IMR-90 (cell line): ENCODE measurements at regions not wholly inside any gene's neighbourhood (a gene's known extent, or its start where the extent isn't known, plus 50 kb on each side); places are given as distances from the start of the nearest gene placed in this dataset.

Source experiments
- ATAC-seq: fragments of 200-7000 bp; cut with Tn5 transposase; 2 replicates; pipeline ENCODE4 v1.9.1; 2020; ENCODE audit warnings: low read depth, mild to moderate bottlenecking, moderate library complexity
- BruUV-seq: library from RNA; stranded (reverse); fragments of 400-500 nt; replicated peaks from 2 replicates; lab custom pipeline; 2021; lab: Mats Ljungman, UMichigan
- CTCF ChIA-PET: fragments of 300-600 bp; formaldehyde crosslinking; extraction: SDS; loops from one replicate; lab custom pipeline; 2021; ENCODE audit warnings: antibody characterized with exemption; lab: Yijun Ruan, JAX
- POLR2A ChIA-PET: fragments of 300-600 bp; sonication (Branson Sonifier 250); formaldehyde crosslinking; loops from one replicate; lab custom pipeline; 2022; ENCODE audit warnings: antibody characterized with exemption; ENCODE audit not compliant: unreplicated experiment; lab: Charles Lee
- DNase-seq: peaks from one replicate; pipeline ENCODE4 v3.0.0; 2013
- H2AFZ ChIP-seq: replicated peaks from 2 replicates; pipeline ENCODE3; 2013; ENCODE audit warnings: low read length, mild to moderate bottlenecking; ENCODE audit not compliant: poor library complexity
- H2AK5ac ChIP-seq: 2 replicates; pipeline ENCODE4 v1.6.1; 2013; ENCODE audit warnings: low read depth, low read length, inconsistent platforms
- H2AK9ac ChIP-seq: replicated peaks from 2 replicates; pipeline ENCODE3; 2013; ENCODE audit warnings: mild to moderate bottlenecking, low read depth, low read length, moderate library complexity; ENCODE audit not compliant: poor library complexity
- H2BK120ac ChIP-seq: 2 replicates; pipeline ENCODE4 v1.6.1; 2013; ENCODE audit warnings: low read depth, low read length, inconsistent platforms
- H2BK15ac ChIP-seq: 3 replicates; pipeline ENCODE4 v1.6.1; 2013; ENCODE audit warnings: low read depth, low read length, inconsistent platforms
- H2BK20ac ChIP-seq: 2 replicates; pipeline ENCODE4 v1.6.1; 2013; ENCODE audit warnings: low read depth, mild to moderate bottlenecking, inconsistent platforms, low read length, moderate library complexity
- H2BK5ac ChIP-seq: 2 replicates; pipeline ENCODE4 v1.6.1; 2013; ENCODE audit warnings: mild to moderate bottlenecking, low read depth, low read length, inconsistent platforms; ENCODE audit not compliant: poor library complexity, severe bottlenecking
- H3K14ac ChIP-seq: replicated peaks from 2 replicates; pipeline ENCODE4 v1.6.1; 2013; ENCODE audit warnings: low read depth, low read length, inconsistent platforms
- H3K18ac ChIP-seq: 2 replicates; pipeline ENCODE4 v1.6.1; 2013; ENCODE audit warnings: low read depth, low read length, control low read depth
- H3K23ac ChIP-seq: 2 replicates; pipeline ENCODE4 v1.6.1; 2013; ENCODE audit warnings: low read depth, low read length, inconsistent platforms
- H3K27ac ChIP-seq: 2 replicates; pipeline ENCODE4 v1.5.1; 2013; ENCODE audit warnings: mild to moderate bottlenecking, control low read depth, low read length; ENCODE audit not compliant: insufficient read depth
- H3K27me3 ChIP-seq: 2 replicates; pipeline ENCODE4 v1.6.1; 2013; ENCODE audit warnings: low read length; ENCODE audit not compliant: control insufficient read depth, insufficient read depth
- H3K36me3 ChIP-seq: 2 replicates; pipeline ENCODE4 v1.6.1; 2013; ENCODE audit warnings: low read length, mixed read lengths; ENCODE audit not compliant: control insufficient read depth, insufficient read depth
- H3K4ac ChIP-seq: 2 replicates; pipeline ENCODE4 v1.6.1; 2013; ENCODE audit warnings: low read depth, low read length, inconsistent platforms
- H3K4me1 ChIP-seq: 2 replicates; pipeline ENCODE4 v1.6.1; 2013; ENCODE audit warnings: low read length, mixed read lengths; ENCODE audit not compliant: control insufficient read depth, insufficient read depth
- H3K4me2 ChIP-seq: 2 replicates; pipeline ENCODE4 v1.6.1; 2013; ENCODE audit warnings: low read depth, mild to moderate bottlenecking, control low read depth, low read length, moderate library complexity
- H3K4me3 ChIP-seq: 2 replicates; pipeline ENCODE4 v1.5.1; 2013; ENCODE audit warnings: low read depth, mild to moderate bottlenecking, control low read depth, low read length, moderate library complexity; ENCODE audit not compliant: insufficient read depth
- H3K56ac ChIP-seq: 2 replicates; pipeline ENCODE4 v1.6.1; 2013; ENCODE audit warnings: low read length, inconsistent platforms; ENCODE audit not compliant: insufficient read depth; ENCODE audit errors: extremely low read depth
- H3K79me1 ChIP-seq, 2 experiments: 2 replicates each; pipeline ENCODE4 v1.6.1; 2013; ENCODE audit warnings: low read length in 2 of 2, inconsistent platforms in 1 of 2, low read depth in 1 of 2
- H3K9ac ChIP-seq: 2 replicates; pipeline ENCODE4 v1.6.1; 2013; ENCODE audit warnings: low read depth, low read length, control low read depth
- H3K9me1 ChIP-seq: 2 replicates; pipeline ENCODE4 v1.6.1; 2013; ENCODE audit warnings: low read length, inconsistent platforms; ENCODE audit not compliant: insufficient read depth
- H3K9me3 ChIP-seq: 2 replicates; pipeline ENCODE4 v1.6.1; 2013; ENCODE audit warnings: low read length; ENCODE audit not compliant: control insufficient read depth, insufficient read depth
- H4K20me1 ChIP-seq: 2 replicates; pipeline ENCODE4 v1.6.1; 2013; ENCODE audit warnings: low read length, inconsistent platforms; ENCODE audit not compliant: insufficient read depth
- H4K5ac ChIP-seq: 2 replicates; pipeline ENCODE4 v1.6.1; 2013; ENCODE audit warnings: mild to moderate bottlenecking, low read depth, low read length, control low read depth
- H4K8ac ChIP-seq, 2 experiments: 2 replicates each; pipeline ENCODE4 v1.6.1; 2013; ENCODE audit warnings: low read depth in 2 of 2, low read length in 2 of 2, control low read depth in 1 of 2, inconsistent platforms in 1 of 2
- H4K91ac ChIP-seq: 2 replicates; pipeline ENCODE4 v1.6.1; 2013; ENCODE audit warnings: low read depth, low read length, inconsistent platforms; ENCODE audit not compliant: insufficient read depth
- CEBPB ChIP-seq: IDR thresholded peaks from 2 replicates; pipeline ENCODE4 v1.6.1; 2012; ENCODE audit warnings: low read depth, low read length, improper control_type of control experiment
- CHD1 ChIP-seq: IDR thresholded peaks from 2 replicates; pipeline ENCODE4 v1.6.1; 2012; ENCODE audit warnings: low read depth, low read length, improper control_type of control experiment
- MAFK ChIP-seq: IDR thresholded peaks from 2 replicates; pipeline ENCODE4 v1.6.1; 2012; ENCODE audit warnings: low read depth, low read length, improper control_type of control experiment
- MAZ ChIP-seq: IDR thresholded peaks from 2 replicates; pipeline ENCODE4 v1.6.1; 2012; ENCODE audit warnings: low read depth, mild to moderate bottlenecking, low read length, improper control_type of control experiment, moderate library complexity, borderline replicate concordance
- MXI1 ChIP-seq: IDR thresholded peaks from 2 replicates; pipeline ENCODE4 v1.6.1; 2012; ENCODE audit warnings: low read depth, mild to moderate bottlenecking, low read length, moderate library complexity, borderline replicate concordance
- NFE2L2 ChIP-seq: fragments of 150-350 bp; IDR thresholded peaks from 2 replicates; pipeline ENCODE4 v1.6.1; 2016; ENCODE audit warnings: low read depth, mild to moderate bottlenecking, low read length
- POLR2A ChIP-seq: IDR thresholded peaks from 2 replicates; pipeline ENCODE4 v1.6.1; 2012; ENCODE audit warnings: mild to moderate bottlenecking, low read depth, low read length
- RCOR1 ChIP-seq: IDR thresholded peaks from 2 replicates; pipeline ENCODE4 v1.6.1; 2012; ENCODE audit warnings: mild to moderate bottlenecking, low read length, improper control_type of control experiment; ENCODE audit not compliant: insufficient replicate concordance
- RFX5 ChIP-seq: IDR thresholded peaks from 2 replicates; pipeline ENCODE4 v1.8.0; 2012; ENCODE audit warnings: low read depth, mild to moderate bottlenecking, low read length, moderate library complexity
- SMC3 ChIP-seq: fragments of 150-350 bp; IDR thresholded peaks from 2 replicates; pipeline ENCODE4 v1.6.1; 2016; ENCODE audit warnings: low read depth, mild to moderate bottlenecking, antibody characterized with exemption, low read length, moderate library complexity
- whole genome bisulfite sequencing, 2 experiments: methylation state at CpG; one replicate each; pipeline versions ENCODE4 v1.1.5 to v1.1.7; 2013; ENCODE audit warnings: missing lambda C conversion rate in 2 of 2; ENCODE audit not compliant: insufficient read length in 1 of 2; ENCODE audit errors: extremely low coverage in 2 of 2; 5-methylcytosine and 5-hydroxymethylcytosine counted together
- dilution Hi-C: fragments of 300-500 bp; cut with HindIII; formaldehyde crosslinking; loops from one replicate; pipeline ENCODE4 v1.14.3; 2018; ENCODE audit warnings: low sequenced_read_pairs; ENCODE audit not compliant: unreplicated experiment
- in situ Hi-C: fragments of 300-500 bp; cut with MboI; formaldehyde crosslinking; loops from 3 replicates; pipeline ENCODE4 v1.14.3; 2019; ENCODE audit warnings: low sequenced_read_pairs, inconsistent platforms, mixed read lengths
- intact Hi-C: fragments of 100-400 bp; cut with micrococcal nuclease; formaldehyde crosslinking; loops from 2 replicates; pipeline ENCODE4 v1.10.0; 2022
- TF ChIP-seq, protein P1 (sequence below): fragments of 150-350 bp; IDR thresholded peaks from 2 replicates; pipeline ENCODE4 v1.6.1; 2016; ENCODE audit warnings: low read depth, mild to moderate bottlenecking, low read length, moderate library complexity, borderline replicate concordance
- TF ChIP-seq, protein P2 (sequence below): conservative IDR thresholded peaks from 2 replicates; pipeline ENCODE4 v1.5.1; 2012; ENCODE audit warnings: mild to moderate bottlenecking, low read depth, low read length, improper control_type of control experiment

DNA sequence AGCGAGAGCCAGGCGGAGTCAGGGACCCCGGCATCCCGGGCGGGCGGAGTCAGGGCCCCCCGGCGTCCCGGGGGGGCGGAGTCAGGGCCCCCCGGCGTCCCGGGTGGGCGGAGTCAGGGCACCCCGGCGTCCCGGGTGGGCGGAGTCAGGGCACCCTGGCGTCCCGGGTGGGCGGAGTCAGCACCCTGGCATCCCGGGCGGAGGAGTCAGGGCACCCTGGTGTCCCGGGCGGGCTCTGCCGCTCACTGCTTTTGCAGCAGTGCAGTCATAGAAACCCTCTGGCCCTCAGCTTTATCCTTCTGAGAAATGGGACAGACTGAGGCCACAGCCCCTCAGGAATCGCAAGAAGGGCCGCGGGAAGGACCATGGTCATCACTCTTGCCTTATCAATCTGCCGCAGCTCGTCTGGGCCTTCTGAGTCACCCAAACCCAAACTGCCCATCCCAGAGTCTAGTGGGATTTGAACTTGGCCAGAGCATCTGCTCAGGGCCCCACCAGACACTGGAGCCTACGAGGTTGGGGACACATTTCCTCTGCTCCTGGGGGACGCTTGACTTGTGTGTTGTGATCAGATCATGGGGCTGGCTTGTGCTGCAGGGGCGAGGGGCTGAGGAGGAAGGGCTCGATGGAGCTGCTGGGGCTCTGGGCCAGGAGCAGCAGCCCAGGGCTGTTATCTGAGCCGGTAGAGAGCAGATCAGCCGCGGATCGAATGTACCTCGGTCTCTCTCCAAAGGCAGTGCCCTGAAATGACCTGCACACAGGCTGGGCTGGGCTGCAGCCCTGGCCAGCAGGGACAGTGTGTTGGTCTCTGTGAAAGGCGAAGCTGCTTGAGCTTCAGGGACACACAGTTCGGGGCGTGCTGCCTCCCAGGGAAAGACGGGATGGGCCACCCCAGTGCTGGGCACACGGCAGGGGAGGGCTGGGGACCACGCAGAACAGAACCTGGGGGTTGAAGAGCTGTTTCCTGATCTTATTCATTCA, 290.1 kb upstream of the HDAC4 start:
- Histone ChIP-seq H4K5ac (no peak overlapping the region), H3K9ac (no peak overlapping the region), H2AK9ac (no peak overlapping the region), H3K4me1 (no peaks in the 10 kb centered on the region), H3K18ac (no peak overlapping the region), H3K36me3 (no peaks in the 10 kb centered on the region), H3K9me3 (peaks cover 16% of the 10 kb centered on the region), H3K79me1 (no peaks in the 10 kb centered on the region), H3K9me1 (no peaks in the 10 kb centered on the region), H3K4me2 (no peak overlapping the region), H3K4ac (no peak overlapping the region), H2AK5ac (no peak overlapping the region), H3K4me3 (no peak overlapping the region), H3K23ac (no peak overlapping the region), H4K8ac (no peak overlapping the region), H4K91ac (no peak overlapping the region), H3K27ac (no peak overlapping the region), H2AFZ (peak overlapping the region; percentile 23), H3K27me3 (no peaks in the 10 kb centered on the region), H3K56ac (no peak overlapping the region), H2BK20ac (no peak overlapping the region), H2BK120ac (no peak overlapping the region), H2BK5ac (no peak overlapping the region), H3K14ac (no peak overlapping the region), H4K20me1 (no peaks in the 10 kb centered on the region), H2BK15ac (no peak overlapping the region)
- 62% methylated on average over 10 of the region's 46 CpGs; no CpG with 5 or more reads in 1 of the 2 experiments for WGBS, 2 experiments
- no peak for ATAC-seq
- DNase-seq = no peak
- no TSS peak for BruUV-seq
- intact Hi-C loops = no loop called here
- in situ Hi-C loops = no loop called here
- POLR2A ChIA-PET = no interaction called here
- no peak for TF ChIP-seq RFX5
- TF ChIP-seq SMC3 = no peak
- no peak for TF ChIP-seq CHD1
- TF ChIP-seq CEBPB = no peak
- TF ChIP-seq MAFK = no peak
- TF ChIP-seq MXI1 = no peak
- TF ChIP-seq, protein P1, sequence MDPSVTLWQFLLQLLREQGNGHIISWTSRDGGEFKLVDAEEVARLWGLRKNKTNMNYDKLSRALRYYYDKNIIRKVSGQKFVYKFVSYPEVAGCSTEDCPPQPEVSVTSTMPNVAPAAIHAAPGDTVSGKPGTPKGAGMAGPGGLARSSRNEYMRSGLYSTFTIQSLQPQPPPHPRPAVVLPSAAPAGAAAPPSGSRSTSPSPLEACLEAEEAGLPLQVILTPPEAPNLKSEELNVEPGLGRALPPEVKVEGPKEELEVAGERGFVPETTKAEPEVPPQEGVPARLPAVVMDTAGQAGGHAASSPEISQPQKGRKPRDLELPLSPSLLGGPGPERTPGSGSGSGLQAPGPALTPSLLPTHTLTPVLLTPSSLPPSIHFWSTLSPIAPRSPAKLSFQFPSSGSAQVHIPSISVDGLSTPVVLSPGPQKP = no peak
- TF ChIP-seq RCOR1 = no peak
- TF ChIP-seq NFE2L2 = no peak
- TF ChIP-seq POLR2A = no peak
- TF ChIP-seq, protein P2, sequence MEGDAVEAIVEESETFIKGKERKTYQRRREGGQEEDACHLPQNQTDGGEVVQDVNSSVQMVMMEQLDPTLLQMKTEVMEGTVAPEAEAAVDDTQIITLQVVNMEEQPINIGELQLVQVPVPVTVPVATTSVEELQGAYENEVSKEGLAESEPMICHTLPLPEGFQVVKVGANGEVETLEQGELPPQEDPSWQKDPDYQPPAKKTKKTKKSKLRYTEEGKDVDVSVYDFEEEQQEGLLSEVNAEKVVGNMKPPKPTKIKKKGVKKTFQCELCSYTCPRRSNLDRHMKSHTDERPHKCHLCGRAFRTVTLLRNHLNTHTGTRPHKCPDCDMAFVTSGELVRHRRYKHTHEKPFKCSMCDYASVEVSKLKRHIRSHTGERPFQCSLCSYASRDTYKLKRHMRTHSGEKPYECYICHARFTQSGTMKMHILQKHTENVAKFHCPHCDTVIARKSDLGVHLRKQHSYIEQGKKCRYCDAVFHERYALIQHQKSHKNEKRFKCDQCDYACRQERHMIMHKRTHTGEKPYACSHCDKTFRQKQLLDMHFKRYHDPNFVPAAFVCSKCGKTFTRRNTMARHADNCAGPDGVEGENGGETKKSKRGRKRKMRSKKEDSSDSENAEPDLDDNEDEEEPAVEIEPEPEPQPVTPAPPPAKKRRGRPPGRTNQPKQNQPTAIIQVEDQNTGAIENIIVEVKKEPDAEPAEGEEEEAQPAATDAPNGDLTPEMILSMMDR = no peak
- TF ChIP-seq MAZ = no peak
- CTCF ChIA-PET = no interaction called here
- dilution Hi-C loops = no loop called here
